ENCODE measurements at regions not wholly inside any gene's neighbourhood (a gene's known extent, or its start where the extent isn't known, plus 50 kb on each side); places are given as distances from the start of the nearest gene placed in this dataset.

GRCh38 chr5:30209755-30210154 is 983.7 kb upstream of the CDH6 start:
- Histone ChIP-seq H3K9ac (ENCODE audit: low read length) (no peak overlapping the region), H3K9me3 (ENCODE audit: low read length) (peaks cover 29% of the 10 kb centered on the region), H3K27me3 (ENCODE audit: low read length) (no peaks in the 10 kb centered on the region), H3K27ac (ENCODE audit: low read length) (no peak overlapping the region), H3K36me3 (ENCODE audit: insufficient read depth, low read length) (no peaks in the 10 kb centered on the region), H3K4me2 (ENCODE audit: low read depth, low read length, poor library complexity, severe bottlenecking) (no peak overlapping the region), H2AFZ (ENCODE audit: low read length) (no peak overlapping the region), H3K9me2 (replicated peaks; ENCODE audit: insufficient read depth, low read length) (no peaks in the 10 kb centered on the region), H3K4me1 (ENCODE audit: low read length) (no peaks in the 10 kb centered on the region), H3K4me3 (ENCODE audit: low read length) (no peak overlapping the region), H3K79me2 (ENCODE audit: low read length) (no peaks in the 10 kb centered on the region), H4K20me1 (ENCODE audit: insufficient read depth, low read depth, low read length) (no peaks in the 10 kb centered on the region)
- no peak for DNase-seq

GRCh38 chr5:30197662-30198061 is 995.8 kb upstream of the CDH6 start:
- no peaks in the 10 kb centered on the region for H3K27me3 ChIP-seq (ENCODE audit: low read length)
- H3K9me3 ChIP-seq (ENCODE audit: low read length), result peaks cover 13% of the 10 kb centered on the region; the same call in 1 of the 2 replicates
- H2AFZ ChIP-seq (ENCODE audit: low read length), result no peak overlapping the region
- no peaks in the 10 kb centered on the region for H4K20me1 ChIP-seq (ENCODE audit: insufficient read depth, low read depth, low read length)
- H3K4me1 ChIP-seq (ENCODE audit: low read length), result no peaks in the 10 kb centered on the region
- no peak for DNase-seq
- H3K9ac ChIP-seq (ENCODE audit: low read length), result no peak overlapping the region
- H3K4me2 ChIP-seq (ENCODE audit: low read depth, low read length, poor library complexity, severe bottlenecking), result no peak overlapping the region
- H3K79me2 ChIP-seq (ENCODE audit: low read length), result no peaks in the 10 kb centered on the region
- no peaks in the 10 kb centered on the region for H3K9me2 ChIP-seq (replicated peaks; ENCODE audit: insufficient read depth, low read length)
- no peaks in the 10 kb centered on the region for H3K36me3 ChIP-seq (ENCODE audit: insufficient read depth, low read length)
- H3K4me3 ChIP-seq (ENCODE audit: low read length), result no peak overlapping the region
- no peak overlapping the region for H3K27ac ChIP-seq (ENCODE audit: low read length)

GRCh38 chr5:30195036-30195435 is 998.5 kb upstream of the CDH6 start:
- Histone ChIP-seq H3K9me2 (replicated peaks; ENCODE audit: insufficient read depth, low read length) (no peaks in the 10 kb centered on the region), H3K79me2 (ENCODE audit: low read length) (no peaks in the 10 kb centered on the region), H3K9ac (ENCODE audit: low read length) (no peak overlapping the region), H3K27me3 (ENCODE audit: low read length) (no peaks in the 10 kb centered on the region), H3K4me1 (ENCODE audit: low read length) (no peaks in the 10 kb centered on the region), H3K36me3 (ENCODE audit: insufficient read depth, low read length) (no peaks in the 10 kb centered on the region), H4K20me1 (ENCODE audit: insufficient read depth, low read depth, low read length) (no peaks in the 10 kb centered on the region), H3K4me3 (ENCODE audit: low read length) (no peak overlapping the region), H3K27ac (ENCODE audit: low read length) (no peak overlapping the region), H3K4me2 (ENCODE audit: low read depth, low read length, poor library complexity, severe bottlenecking) (no peak overlapping the region), H2AFZ (ENCODE audit: low read length) (no peak overlapping the region), H3K9me3 (ENCODE audit: low read length) (peaks cover 24% of the 10 kb centered on the region; the same call in 1 of the 2 replicates)
- DNase-seq, result no peak

GRCh38 chr5:30194595-30194994 is 998.9 kb upstream of the CDH6 start:
- H3K4me3 ChIP-seq (ENCODE audit: low read length), result no peak overlapping the region
- no peaks in the 10 kb centered on the region for H3K36me3 ChIP-seq (ENCODE audit: insufficient read depth, low read length)
- H4K20me1 ChIP-seq (ENCODE audit: insufficient read depth, low read depth, low read length), result no peaks in the 10 kb centered on the region
- H3K27me3 ChIP-seq (ENCODE audit: low read length), result no peaks in the 10 kb centered on the region
- H3K9me2 ChIP-seq (replicated peaks; ENCODE audit: insufficient read depth, low read length), result no peaks in the 10 kb centered on the region
- no peaks in the 10 kb centered on the region for H3K4me1 ChIP-seq (ENCODE audit: low read length)
- DNase-seq, result no peak
- no peak overlapping the region for H2AFZ ChIP-seq (ENCODE audit: low read length)
- H3K27ac ChIP-seq (ENCODE audit: low read length), result no peak overlapping the region
- no peak overlapping the region for H3K4me2 ChIP-seq (ENCODE audit: low read depth, low read length, poor library complexity, severe bottlenecking)
- H3K9me3 ChIP-seq (ENCODE audit: low read length), result peaks cover 24% of the 10 kb centered on the region; the same call in 1 of the 2 replicates
- no peaks in the 10 kb centered on the region for H3K79me2 ChIP-seq (ENCODE audit: low read length)
- H3K9ac ChIP-seq (ENCODE audit: low read length), result no peak overlapping the region

GRCh38 chr5:30183795-30184194 is 1009.7 kb upstream of the CDH6 start:
- Histone ChIP-seq H3K4me3 (ENCODE audit: low read length) (no peak overlapping the region), H3K4me1 (ENCODE audit: low read length) (no peaks in the 10 kb centered on the region), H3K9ac (ENCODE audit: low read length) (no peak overlapping the region), H3K9me2 (replicated peaks; ENCODE audit: insufficient read depth, low read length) (no peaks in the 10 kb centered on the region), H3K36me3 (ENCODE audit: insufficient read depth, low read length) (no peaks in the 10 kb centered on the region), H3K27me3 (ENCODE audit: low read length) (no peaks in the 10 kb centered on the region), H2AFZ (ENCODE audit: low read length) (no peak overlapping the region), H4K20me1 (ENCODE audit: insufficient read depth, low read depth, low read length) (no peaks in the 10 kb centered on the region), H3K4me2 (ENCODE audit: low read depth, low read length, poor library complexity, severe bottlenecking) (no peak overlapping the region), H3K79me2 (ENCODE audit: low read length) (no peaks in the 10 kb centered on the region), H3K27ac (ENCODE audit: low read length) (no peak overlapping the region), H3K9me3 (ENCODE audit: low read length) (peaks cover 18% of the 10 kb centered on the region)
- no peak for DNase-seq

GRCh38 chr5:30156156-30156555 is 1037.3 kb upstream of the CDH6 start:
- no peak overlapping the region for H3K27ac ChIP-seq (ENCODE audit: low read length)
- H3K4me3 ChIP-seq (ENCODE audit: low read length), result no peak overlapping the region
- no peak overlapping the region for H3K9ac ChIP-seq (ENCODE audit: low read length)
- H3K79me2 ChIP-seq (ENCODE audit: low read length), result no peaks in the 10 kb centered on the region
- no peaks in the 10 kb centered on the region for H3K4me1 ChIP-seq (ENCODE audit: low read length)
- DNase-seq, result no peak
- H3K36me3 ChIP-seq (ENCODE audit: insufficient read depth, low read length), result no peaks in the 10 kb centered on the region
- peaks cover 22% of the 10 kb centered on the region for H3K9me3 ChIP-seq (ENCODE audit: low read length)
- no peak overlapping the region for H2AFZ ChIP-seq (ENCODE audit: low read length)
- no peaks in the 10 kb centered on the region for H3K27me3 ChIP-seq (ENCODE audit: low read length)
- H4K20me1 ChIP-seq (ENCODE audit: insufficient read depth, low read depth, low read length), result no peaks in the 10 kb centered on the region
- no peak overlapping the region for H3K4me2 ChIP-seq (ENCODE audit: low read depth, low read length, poor library complexity, severe bottlenecking)
- no peaks in the 10 kb centered on the region for H3K9me2 ChIP-seq (replicated peaks; ENCODE audit: insufficient read depth, low read length)

- Histone ChIP-seq H3K9me3 (ENCODE audit: low read length) (peaks cover 40% of the 10 kb centered on the region), H3K4me1 (ENCODE audit: low read length) (no peaks in the 10 kb centered on the region), H3K9ac (ENCODE audit: low read length) (no peak overlapping the region), H4K20me1 (ENCODE audit: insufficient read depth, low read depth, low read length) (no peaks in the 10 kb centered on the region), H2AFZ (ENCODE audit: low read length) (no peak overlapping the region), H3K27ac (ENCODE audit: low read length) (no peak overlapping the region), H3K79me2 (ENCODE audit: low read length) (no peaks in the 10 kb centered on the region), H3K4me2 (ENCODE audit: low read depth, low read length, poor library complexity, severe bottlenecking) (no peak overlapping the region), H3K27me3 (ENCODE audit: low read length) (no peaks in the 10 kb centered on the region), H3K36me3 (ENCODE audit: insufficient read depth, low read length) (no peaks in the 10 kb centered on the region), H3K9me2 (replicated peaks; ENCODE audit: insufficient read depth, low read length) (no peaks in the 10 kb centered on the region), H3K4me3 (ENCODE audit: low read length) (no peak overlapping the region)
- DNase-seq, result no peak
These were observed 1041.1 kb upstream of the CDH6 start for GRCh38 chr5:30152431-30152830.

- Histone ChIP-seq H4K20me1 (ENCODE audit: insufficient read depth, low read depth, low read length) (no peaks in the 10 kb centered on the region), H3K4me2 (ENCODE audit: low read depth, low read length, poor library complexity, severe bottlenecking) (no peak overlapping the region), H3K27ac (ENCODE audit: low read length) (no peak overlapping the region), H3K4me1 (ENCODE audit: low read length) (no peaks in the 10 kb centered on the region), H3K9me3 (ENCODE audit: low read length) (peaks cover 45% of the 10 kb centered on the region), H3K9ac (ENCODE audit: low read length) (no peak overlapping the region), H2AFZ (ENCODE audit: low read length) (no peak overlapping the region), H3K4me3 (ENCODE audit: low read length) (no peak overlapping the region), H3K79me2 (ENCODE audit: low read length) (no peaks in the 10 kb centered on the region), H3K27me3 (ENCODE audit: low read length) (no peaks in the 10 kb centered on the region), H3K9me2 (replicated peaks; ENCODE audit: insufficient read depth, low read length) (no peaks in the 10 kb centered on the region), H3K36me3 (ENCODE audit: insufficient read depth, low read length) (no peaks in the 10 kb centered on the region)
- no peak for DNase-seq
These were observed 1043.3 kb upstream of the CDH6 start for GRCh38 chr5:30150231-30150630.

GRCh38 chr5:30149526-30149925 is 1044.0 kb upstream of the CDH6 start:
- Histone ChIP-seq H3K9me2 (replicated peaks; ENCODE audit: insufficient read depth, low read length) (no peaks in the 10 kb centered on the region), H4K20me1 (ENCODE audit: insufficient read depth, low read depth, low read length) (no peaks in the 10 kb centered on the region), H3K27ac (ENCODE audit: low read length) (no peak overlapping the region), H2AFZ (ENCODE audit: low read length) (no peak overlapping the region), H3K9ac (ENCODE audit: low read length) (no peak overlapping the region), H3K36me3 (ENCODE audit: insufficient read depth, low read length) (no peaks in the 10 kb centered on the region), H3K9me3 (ENCODE audit: low read length) (peaks cover 52% of the 10 kb centered on the region), H3K4me2 (ENCODE audit: low read depth, low read length, poor library complexity, severe bottlenecking) (no peak overlapping the region), H3K4me1 (ENCODE audit: low read length) (no peaks in the 10 kb centered on the region), H3K4me3 (ENCODE audit: low read length) (no peak overlapping the region), H3K27me3 (ENCODE audit: low read length) (no peaks in the 10 kb centered on the region), H3K79me2 (ENCODE audit: low read length) (no peaks in the 10 kb centered on the region)
- no peak for DNase-seq

Measured in Karpas-422 (cell line).